GM06990 (cell line): ENCODE measurements at regions not wholly inside any gene's neighbourhood (a gene's known extent, or its start where the extent isn't known, plus 50 kb on each side); places are given as distances from the start of the nearest gene placed in this dataset.

Experiments
- DNase-seq: peaks from one replicate; pipeline ENCODE4 v3.0.0-alpha.2; 2011; ENCODE audit not compliant: insufficient read length; ENCODE audit errors: extremely low read depth
- H3K27me3 ChIP-seq: replicated peaks from 2 replicates; pipeline ENCODE4 v1.6.0; 2011; ENCODE audit warnings: low read length; ENCODE audit not compliant: control insufficient read depth, insufficient read depth
- H3K36me3 ChIP-seq: 2 replicates; pipeline ENCODE4 v1.5.1; 2011; ENCODE audit warnings: low read length; ENCODE audit not compliant: control insufficient read depth, insufficient read depth
- H3K4me3 ChIP-seq: replicated peaks from 2 replicates; pipeline ENCODE4 v1.5.1; 2011; ENCODE audit warnings: low read depth, mild to moderate bottlenecking, control low read depth, low read length
- CTCF ChIP-seq: IDR thresholded peaks from 2 replicates; pipeline ENCODE4 v1.5.1; 2011; ENCODE audit warnings: low read length, control low read depth, mild to moderate bottlenecking, inconsistent platforms; ENCODE audit not compliant: insufficient read depth, poor library complexity, severe bottlenecking

- Histone ChIP-seq H3K4me3 (no peak overlapping the region), H3K36me3 (no peaks in the 10 kb centered on the region), H3K27me3 (no peaks in the 10 kb centered on the region)
- TF ChIP-seq CTCF, result no peak
- DNase-seq, result no peak
Measured at GRCh38 chr5:6949230-6949629, 236.0 kb downstream of the TENT4A start.

- Histone ChIP-seq H3K4me3 (no peak overlapping the region), H3K27me3 (no peaks in the 10 kb centered on the region), H3K36me3 (no peaks in the 10 kb centered on the region)
- DNase-seq, result no peak
- TF ChIP-seq CTCF, result no peak
Measured at GRCh38 chr5:6950250-6950649, 237.0 kb downstream of the TENT4A start.

- Histone ChIP-seq H3K27me3 (no peaks in the 10 kb centered on the region), H3K4me3 (no peak overlapping the region), H3K36me3 (no peaks in the 10 kb centered on the region)
- no peak for TF ChIP-seq CTCF
- DNase-seq, result no peak
Measured at GRCh38 chr5:6950860-6951259, 237.6 kb downstream of the TENT4A start.

GRCh38 chr5:6961123-6961522 lies 247.9 kb downstream of the TENT4A start:
- no peak for DNase-seq
- Histone ChIP-seq H3K4me3 (no peak overlapping the region), H3K36me3 (no peaks in the 10 kb centered on the region), H3K27me3 (no peaks in the 10 kb centered on the region)
- no peak for TF ChIP-seq CTCF

GRCh38 chr5:6961837-6962635 lies 248.8 kb downstream of the TENT4A start:
- DNase-seq, result no peak
- no peaks in the 10 kb centered on the region for H3K27me3 ChIP-seq
- no peak overlapping the region for H3K4me3 ChIP-seq
- no peaks in the 10 kb centered on the region for H3K36me3 ChIP-seq
- TF ChIP-seq CTCF, result no peak

- no peak for DNase-seq
- Histone ChIP-seq H3K36me3 (no peaks in the 10 kb centered on the region), H3K4me3 (no peak overlapping the region)
Measured at GRCh38 chr5:6976971-6977370, 263.7 kb downstream of the TENT4A start.

More at GRCh38 chr5:6976971-6977370, 263.7 kb downstream of the TENT4A start:
- no peaks in the 10 kb centered on the region; the same call in 1 of the 2 replicates for H3K27me3 ChIP-seq
- no peak for TF ChIP-seq CTCF
